H9 (cell line): ENCODE measurements at regions not wholly inside any gene's neighbourhood (a gene's known extent, or its start where the extent isn't known, plus 50 kb on each side); places are given as distances from the start of the nearest gene placed in this dataset.

ENCODE experiments used
- DNase-seq: peaks from one replicate; pipeline ENCODE4 v3.0.0-alpha.2; 2017
- H2AFZ ChIP-seq: one replicate; pipeline ENCODE4 v1.6.1; 2013; ENCODE audit warnings: mild to moderate bottlenecking, low read length, control low read depth, moderate library complexity
- H2AK5ac ChIP-seq: 2 replicates; pipeline ENCODE4 v1.6.1; 2013; ENCODE audit warnings: low read length, control low read depth, mixed read lengths; ENCODE audit not compliant: insufficient read length
- H2BK120ac ChIP-seq: one replicate; pipeline ENCODE4 v1.6.1; 2013; ENCODE audit warnings: low read depth, mild to moderate bottlenecking, low read length, control low read depth, inconsistent platforms; ENCODE audit not compliant: poor library complexity, severe bottlenecking
- H2BK12ac ChIP-seq: 2 replicates; pipeline ENCODE4 v1.6.1; 2013; ENCODE audit warnings: low read length, control low read depth, mixed read lengths, low read depth; ENCODE audit not compliant: insufficient read length
- H2BK15ac ChIP-seq: 2 replicates; pipeline ENCODE4 v1.6.1; 2013; ENCODE audit warnings: low read depth, low read length, control low read depth
- H2BK20ac ChIP-seq: one replicate; pipeline ENCODE4 v1.6.1; 2013; ENCODE audit warnings: low read depth, mild to moderate bottlenecking, low read length, control low read depth, inconsistent platforms; ENCODE audit not compliant: poor library complexity, severe bottlenecking
- H2BK5ac ChIP-seq: 2 replicates; pipeline ENCODE4 v1.6.1; 2013; ENCODE audit warnings: low read length, control low read depth, mixed read lengths; ENCODE audit not compliant: insufficient read length
- H3K14ac ChIP-seq: 2 replicates; pipeline ENCODE4 v1.6.1; 2013; ENCODE audit warnings: low read length, control low read depth; ENCODE audit not compliant: insufficient read depth
- H3K18ac ChIP-seq: 2 replicates; pipeline ENCODE4 v1.6.1; 2013; ENCODE audit warnings: low read depth, mild to moderate bottlenecking, mixed read lengths, low read length, control low read depth; ENCODE audit not compliant: insufficient read length
- H3K23ac ChIP-seq: 2 replicates; pipeline ENCODE4 v1.6.1; 2013; ENCODE audit warnings: low read length, control low read depth, mixed read lengths, low read depth; ENCODE audit not compliant: insufficient read length
- H3K23me2 ChIP-seq: 2 replicates; pipeline ENCODE4 v1.6.1; 2013; ENCODE audit warnings: low read depth, mild to moderate bottlenecking, mixed read lengths, low read length, control low read depth; ENCODE audit not compliant: insufficient read length, poor library complexity, severe bottlenecking
- H3K27ac ChIP-seq: 2 replicates; pipeline ENCODE4 v1.5.1; 2013; ENCODE audit warnings: low read length, control low read depth, mixed read lengths, low read depth; ENCODE audit not compliant: insufficient read length
- H3K27me3 ChIP-seq: 2 replicates; pipeline ENCODE4 v1.6.1; 2013; ENCODE audit warnings: low read length, control low read depth, inconsistent platforms; ENCODE audit not compliant: insufficient read depth
- H3K4ac ChIP-seq: 2 replicates; pipeline ENCODE4 v1.6.1; 2013; ENCODE audit warnings: low read depth, mild to moderate bottlenecking, control low read depth, inconsistent platforms, low read length, moderate library complexity
- H3K4me1 ChIP-seq: 2 replicates; pipeline ENCODE4 v1.6.1; 2013; ENCODE audit warnings: low read length, control low read depth, inconsistent platforms; ENCODE audit not compliant: insufficient read depth
- H3K4me2 ChIP-seq: 2 replicates; pipeline ENCODE4 v1.6.1; 2013; ENCODE audit warnings: low read length, control low read depth, mixed read lengths; ENCODE audit not compliant: insufficient read length, insufficient read depth
- H3K56ac ChIP-seq: 2 replicates; pipeline ENCODE4 v1.6.1; 2013; ENCODE audit warnings: low read depth, mild to moderate bottlenecking, mixed read lengths, low read length, control low read depth; ENCODE audit not compliant: insufficient read length
- H3K79me1 ChIP-seq: 2 replicates; pipeline ENCODE4 v1.6.1; 2013; ENCODE audit warnings: low read depth, mild to moderate bottlenecking, moderate library complexity, low read length, control low read depth, inconsistent platforms; ENCODE audit not compliant: insufficient read depth, poor library complexity, severe bottlenecking
- H3K79me2 ChIP-seq: 2 replicates; pipeline ENCODE4 v1.6.1; 2013; ENCODE audit warnings: low read length, control low read depth, inconsistent platforms; ENCODE audit not compliant: insufficient read depth
- H3K9ac ChIP-seq: 2 replicates; pipeline ENCODE4 v1.6.1; 2013; ENCODE audit warnings: low read length, control low read depth, mixed read lengths; ENCODE audit not compliant: insufficient read length; ENCODE audit errors: extremely low read depth
- H3K9me3 ChIP-seq: one replicate; pipeline ENCODE4 v1.6.1; 2013; ENCODE audit warnings: low read depth, low read length, inconsistent platforms; ENCODE audit not compliant: control insufficient read depth
- H3T11ph ChIP-seq: one replicate; pipeline ENCODE4 v1.6.1; 2013; ENCODE audit warnings: mild to moderate bottlenecking, low read length, control low read depth, inconsistent platforms
- H4K20me1 ChIP-seq: one replicate; pipeline ENCODE4 v1.6.1; 2013; ENCODE audit not compliant: control insufficient read depth, insufficient read length, insufficient read depth
- H4K5ac ChIP-seq: 2 replicates; pipeline ENCODE4 v1.6.1; 2013; ENCODE audit warnings: low read depth, mild to moderate bottlenecking, mixed read lengths, low read length, control low read depth; ENCODE audit not compliant: insufficient read length
- H4K8ac ChIP-seq: replicated peaks from 2 replicates; pipeline ENCODE4 v1.6.1; 2013; ENCODE audit warnings: low read length, control low read depth, mixed read lengths, low read depth; ENCODE audit not compliant: insufficient read length
- H4K91ac ChIP-seq: 2 replicates; pipeline ENCODE4 v1.6.1; 2013; ENCODE audit warnings: low read depth, mild to moderate bottlenecking, moderate library complexity, mixed read lengths, low read length, control low read depth; ENCODE audit not compliant: insufficient read length
- H3K27ac Mint-ChIP-seq, 3 experiments: 2 replicates in 2 of 3; 3 replicates in 1 of 3; pipeline ENCODE4 v1.8.0; 2020 to 2021; ENCODE audit warnings: mixed read lengths in 3 of 3, mild to moderate bottlenecking in 1 of 3, moderate library complexity in 1 of 3
- H3K27me3 Mint-ChIP-seq: 2 replicates; pipeline ENCODE4 v1.8.0; 2021; ENCODE audit warnings: low read depth, mild to moderate bottlenecking, moderate library complexity, mixed read lengths
- H3K36me3 Mint-ChIP-seq, 3 experiments: 2 replicates in 2 of 3; 3 replicates in 1 of 3; pipeline ENCODE4 v1.8.0; 2020 to 2021; ENCODE audit warnings: low read depth in 3 of 3, mixed read lengths in 3 of 3; ENCODE audit not compliant: insufficient read depth in 1 of 3
- H3K4me1 Mint-ChIP-seq, 2 experiments: 2 replicates each; pipeline ENCODE4 v1.8.0; 2020; ENCODE audit warnings: mixed read lengths in 2 of 2
- H3K4me3 Mint-ChIP-seq, 2 experiments: 2 replicates in 1 of 2; 3 replicates in 1 of 2; pipeline ENCODE4 v1.8.0; 2020 to 2021; ENCODE audit warnings: mild to moderate bottlenecking in 2 of 2, mixed read lengths in 2 of 2, moderate library complexity in 1 of 2
- H3K9me3 Mint-ChIP-seq, 2 experiments: 2 replicates in 1 of 2; 3 replicates in 1 of 2; pipeline ENCODE4 v1.8.0; 2020; ENCODE audit warnings: mild to moderate bottlenecking in 2 of 2, mixed read lengths in 2 of 2, moderate library complexity in 1 of 2
- CTCF ChIP-seq: fragments of 200-600 bp; sonication (generic); conservative IDR thresholded peaks from 3 replicates; pipeline ENCODE4 v1.8.0; 2021; ENCODE audit warnings: antibody characterized with exemption, mild to moderate bottlenecking
- WGBS: extraction: QIAGEN DNeasy Blood & Tissue Kit; methylation state at CpG from one replicate; pipeline ENCODE4 v1.1.7; 2013; ENCODE audit warnings: missing lambda C conversion rate, low lambda C conversion rate, mixed read lengths; ENCODE audit not compliant: insufficient read length; ENCODE audit errors: extremely low coverage; 5-methylcytosine and 5-hydroxymethylcytosine counted together

GRCh38 chr6:167759206-167759605, 67.5 kb upstream of the AFDN start:
- no peak overlapping the region for H2BK12ac ChIP-seq
- H3K4ac ChIP-seq, result no peak overlapping the region
- no peak overlapping the region for H2BK15ac ChIP-seq
- H3K14ac ChIP-seq, result no peak overlapping the region; the same call in 1 of the 2 replicates
- no peak overlapping the region for H3K4me2 ChIP-seq
- H2BK20ac ChIP-seq, result no peak overlapping the region
- H3K4me1 Mint-ChIP-seq, result peaks cover 0 to 8% of the 10 kb centered on the region in 2 experiments; a peak in 1 of 4 replicates
- H3K27ac ChIP-seq, result no peak overlapping the region
- no peak overlapping the region for H2BK120ac ChIP-seq
- H3K9me3 ChIP-seq, result no peaks in the 10 kb centered on the region
- H3K23me2 ChIP-seq, result no peaks in the 10 kb centered on the region
- no peak overlapping the region for H4K8ac ChIP-seq
- H4K5ac ChIP-seq, result no peak overlapping the region
- no peaks in the 10 kb centered on the region for H3K27me3 ChIP-seq
- H2AFZ ChIP-seq, result no peak overlapping the region
- no peak overlapping the region for H3K4me3 Mint-ChIP-seq
- no peak overlapping the region for H3T11ph ChIP-seq
- H3K27me3 Mint-ChIP-seq, result peaks cover 1% of the 10 kb centered on the region; the same call in 1 of the 2 replicates
- H4K91ac ChIP-seq, result no peak overlapping the region
- WGBS, result no CpG with 5 or more reads among the region's 8 CpGs
- no peaks in the 10 kb centered on the region for H3K79me2 ChIP-seq
- H2AK5ac ChIP-seq, result no peak overlapping the region
- DNase-seq, result no peak
- no peak overlapping the region for H3K18ac ChIP-seq
- H3K56ac ChIP-seq, result no peak overlapping the region
- no peaks in the 10 kb centered on the region for H3K36me3 Mint-ChIP-seq
- peak overlapping the region in 1 of 3 experiments; percentile 32; a peak in 1 of 7 replicates for H3K27ac Mint-ChIP-seq
- TF ChIP-seq CTCF, result no peak
- H3K23ac ChIP-seq, result no peak overlapping the region
- H4K20me1 ChIP-seq, result no peaks in the 10 kb centered on the region
- H3K9me3 Mint-ChIP-seq, result no peaks in the 10 kb centered on the region
- no peaks in the 10 kb centered on the region for H3K79me1 ChIP-seq
- H3K4me1 ChIP-seq, result no peaks in the 10 kb centered on the region
- no peak overlapping the region for H3K9ac ChIP-seq
- H2BK5ac ChIP-seq, result no peak overlapping the region
